Heart left ventricle (tissue), 13 donors: ENCODE measurements at regions not wholly inside any gene's neighbourhood (a gene's known extent, or its start where the extent isn't known, plus 50 kb on each side); places are given as distances from the start of the nearest gene placed in this dataset.

Experiments used
- POLR2A ChIP-seq, 2 donors: fragments of 450-650 bp; IDR thresholded peaks; one replicate each; pipeline ENCODE4 v1.6.1; 2017; ENCODE audit warnings: antibody characterized with exemption in 2 of 2, mild to moderate bottlenecking in 2 of 2, moderate library complexity in 2 of 2
- TF ChIP-seq, protein P1 (sequence below), 12 donors: fragments of 200-600 bp; sonication (generic) in 4 of 12; IDR thresholded peaks; one replicate each; pipeline versions ENCODE4 v1.5.0 to v1.8.0; 2018 to 2022; ENCODE audit warnings: antibody characterized with exemption in 12 of 12, mild to moderate bottlenecking in 5 of 12
- donor health status: ischemic (EF 13 %, LVEDD 7.1; RV severe dilation, severe dysfunction).
- donor health status: DM: no; HTN: yes; CAD: no.
- donor health status: DM: no; HTN: no; CAD: no.
- donor health status: ischemic (EF 25% LVEDD 6.9; RV normal size, moderate dysfunction).
- donor health status: ischemic (EF 25% LVEDD 5.7; RV mildly dilated, moderate dysfunction).
- donor health status: ischemic (EF 35%, LVEDD 5.7; RV mildly dilated, moderate dysfunction).
- donor health status: nonischemic (EF 11% LVEDD 7.7; RV severe dilation, severe dysfunction).
- donor health status: DM: yes; HTN: yes; CAD: no.
- donor health status: PGD.
- donor health status: ischemic (EF 29% LVEDD 5.4; RV normal size, mild dysfunction).
- donor health status: nonischemic (EF 23%, LVEDD 6.1; RV moderate dilation, normal function).

DNA sequence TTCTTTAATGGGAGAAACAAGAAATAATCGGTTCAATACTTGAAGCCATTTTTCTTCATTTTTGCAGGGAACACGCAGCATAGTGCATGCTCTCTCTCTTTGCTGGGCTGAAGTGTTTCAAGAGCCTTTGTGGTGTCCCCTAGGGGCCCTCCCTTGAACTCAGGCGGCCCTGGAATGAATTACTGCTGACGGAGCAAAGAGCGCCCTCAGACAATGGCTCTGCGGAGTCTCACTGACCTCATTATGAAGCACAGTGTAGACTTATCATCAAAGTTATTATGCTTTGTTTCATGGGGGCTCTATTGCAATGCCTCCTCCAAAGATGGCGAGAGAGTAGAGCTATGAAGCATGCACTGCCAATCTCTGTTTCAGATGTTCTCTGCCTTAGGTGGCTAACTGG, 64.8 kb upstream of the ADCY2 start:
- TF ChIP-seq, protein P1, sequence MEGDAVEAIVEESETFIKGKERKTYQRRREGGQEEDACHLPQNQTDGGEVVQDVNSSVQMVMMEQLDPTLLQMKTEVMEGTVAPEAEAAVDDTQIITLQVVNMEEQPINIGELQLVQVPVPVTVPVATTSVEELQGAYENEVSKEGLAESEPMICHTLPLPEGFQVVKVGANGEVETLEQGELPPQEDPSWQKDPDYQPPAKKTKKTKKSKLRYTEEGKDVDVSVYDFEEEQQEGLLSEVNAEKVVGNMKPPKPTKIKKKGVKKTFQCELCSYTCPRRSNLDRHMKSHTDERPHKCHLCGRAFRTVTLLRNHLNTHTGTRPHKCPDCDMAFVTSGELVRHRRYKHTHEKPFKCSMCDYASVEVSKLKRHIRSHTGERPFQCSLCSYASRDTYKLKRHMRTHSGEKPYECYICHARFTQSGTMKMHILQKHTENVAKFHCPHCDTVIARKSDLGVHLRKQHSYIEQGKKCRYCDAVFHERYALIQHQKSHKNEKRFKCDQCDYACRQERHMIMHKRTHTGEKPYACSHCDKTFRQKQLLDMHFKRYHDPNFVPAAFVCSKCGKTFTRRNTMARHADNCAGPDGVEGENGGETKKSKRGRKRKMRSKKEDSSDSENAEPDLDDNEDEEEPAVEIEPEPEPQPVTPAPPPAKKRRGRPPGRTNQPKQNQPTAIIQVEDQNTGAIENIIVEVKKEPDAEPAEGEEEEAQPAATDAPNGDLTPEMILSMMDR (IDR thresholded peaks at IDR 0.05), result no peak
- TF ChIP-seq POLR2A (IDR thresholded peaks at IDR 0.05), result no peak
